CD4-positive, alpha-beta T cell (primary cell): ENCODE measurements at regions not wholly inside any gene's neighbourhood (a gene's known extent, or its start where the extent isn't known, plus 50 kb on each side); places are given as distances from the start of the nearest gene placed in this dataset.

Experiments
- ATAC-seq: fragments of 200-7000 bp; cut with Tn5 transposase; one replicate; pipeline ENCODE4 v1.10.0; 2022; ENCODE audit warnings: mild to moderate bottlenecking; ENCODE audit not compliant: poor library complexity
- CTCF ChIA-PET: fragments of 350-600 bp; sonication (Branson Sonifier 250); formaldehyde crosslinking; loops from one replicate; lab custom pipeline; 2021; ENCODE audit warnings: antibody characterized with exemption, inconsistent platforms; lab: Charles Lee
- POLR2A ChIA-PET: fragments of 350-600 bp; sonication (Branson Sonifier 250); formaldehyde crosslinking; loops from one replicate; lab custom pipeline; 2021; ENCODE audit warnings: antibody characterized with exemption, inconsistent platforms; lab: Charles Lee
- DNase-seq, 14 experiments: peaks; one replicate each; pipeline ENCODE4 v3.0.0-alpha.2; 2013 to 2020; ENCODE audit warnings: mixed read lengths in 2 of 14
- H3K27ac ChIP-seq, 2 donors: one replicate each; pipeline versions ENCODE4 v1.5.1 to v1.7.0; 2013; ENCODE audit warnings: low read length in 2 of 2, low read depth in 1 of 2, mild to moderate bottlenecking in 1 of 2
- H3K27me3 ChIP-seq, 2 experiments: 1 replicate in 1 of 2; 2 replicates in 1 of 2; pipeline versions ENCODE4 v1.6.1 to v1.7.0; 2013; ENCODE audit warnings: low read length in 2 of 2, control low read depth in 1 of 2, mild to moderate bottlenecking in 1 of 2, moderate library complexity in 1 of 2; ENCODE audit not compliant: insufficient read depth in 2 of 2, control insufficient read depth in 1 of 2
- H3K36me3 ChIP-seq: one replicate; pipeline ENCODE4 v1.6.1; 2013; ENCODE audit warnings: low read length, control low read depth; ENCODE audit not compliant: insufficient read depth
- H3K4me1 ChIP-seq: one replicate; pipeline ENCODE4 v1.6.1; 2013; ENCODE audit warnings: low read length, control low read depth; ENCODE audit not compliant: insufficient read depth
- H3K4me3 ChIP-seq: one replicate; pipeline ENCODE4 v1.5.1; 2013; ENCODE audit warnings: mild to moderate bottlenecking, low read length, moderate library complexity
- H3K9me3 ChIP-seq, 2 experiments: 1 replicate in 1 of 2; 2 replicates in 1 of 2; pipeline versions ENCODE4 v1.6.1 to v1.7.0; 2013; ENCODE audit warnings: low read length in 2 of 2, mild to moderate bottlenecking in 2 of 2, control low read depth in 1 of 2, moderate library complexity in 1 of 2; ENCODE audit not compliant: control insufficient read depth in 1 of 2, insufficient read depth in 1 of 2
- H3K27ac Mint-ChIP-seq: one replicate; pipeline ENCODE4 v1.8.0; 2020; ENCODE audit warnings: mixed read lengths
- H3K27me3 Mint-ChIP-seq: one replicate; pipeline ENCODE4 v1.8.0; 2021; ENCODE audit warnings: mixed read lengths
- H3K36me3 Mint-ChIP-seq: one replicate; pipeline ENCODE4 v1.8.0; 2021; ENCODE audit warnings: low read depth, mixed read lengths
- H3K4me1 Mint-ChIP-seq: one replicate; pipeline ENCODE4 v1.8.0; 2021; ENCODE audit warnings: low read depth, mixed read lengths
- H3K4me3 Mint-ChIP-seq: one replicate; pipeline ENCODE4 v1.8.0; 2020; ENCODE audit warnings: mild to moderate bottlenecking, mixed read lengths
- H3K9me3 Mint-ChIP-seq: one replicate; pipeline ENCODE4 v1.8.0; 2020; ENCODE audit warnings: mixed read lengths
- CTCF ChIP-seq: fragments of 200-600 bp; IDR thresholded peaks from one replicate; pipeline ENCODE4 v1.8.0; 2022; ENCODE audit warnings: antibody characterized with exemption, mild to moderate bottlenecking
- intact Hi-C, 2 experiments: fragments of 100-400 bp; cut with DNase I in 1 of 2; cut with micrococcal nuclease in 1 of 2; formaldehyde crosslinking; loops; one replicate each; pipeline versions ENCODE4 v1.15.1 to v1.9.0; 2023 to 2025; cut with DNase I, micrococcal nuclease

DNA sequence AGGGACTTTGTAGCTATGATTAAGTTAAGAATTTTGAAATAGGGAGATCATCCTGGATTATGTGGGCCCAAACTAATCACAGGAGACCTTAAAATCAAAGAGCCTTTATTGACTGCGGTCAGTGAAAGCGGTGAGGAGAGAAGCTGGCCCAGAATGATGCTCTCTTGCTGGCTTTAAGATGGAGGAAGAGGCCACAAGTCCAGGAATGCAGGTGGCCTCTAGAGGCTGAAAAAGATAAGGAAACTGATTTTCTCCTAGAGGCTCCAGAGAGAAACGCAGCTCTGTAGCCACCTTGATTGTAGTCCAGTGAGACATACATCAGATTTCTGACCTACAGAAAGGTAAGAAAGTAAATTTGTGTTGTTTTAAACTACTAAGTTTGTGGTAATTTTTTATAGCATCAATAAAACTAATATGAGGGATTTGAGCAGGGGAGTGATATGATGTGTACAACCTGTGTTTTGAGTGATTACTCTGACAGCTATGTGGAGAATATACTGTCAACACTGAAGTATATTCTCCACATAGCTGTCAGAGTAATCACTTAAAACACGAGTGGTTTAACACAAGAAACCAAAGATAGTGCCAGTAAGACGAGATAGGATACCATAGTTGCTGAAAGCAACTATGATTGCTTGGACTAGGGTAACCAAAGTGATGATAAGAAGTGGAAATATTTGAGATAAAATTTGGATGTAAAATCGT lies 364.4 kb upstream of the CHST9 start:
- CTCF ChIA-PET = no interaction called here
- H3K27ac ChIP-seq = no peak overlapping the region

DNA sequence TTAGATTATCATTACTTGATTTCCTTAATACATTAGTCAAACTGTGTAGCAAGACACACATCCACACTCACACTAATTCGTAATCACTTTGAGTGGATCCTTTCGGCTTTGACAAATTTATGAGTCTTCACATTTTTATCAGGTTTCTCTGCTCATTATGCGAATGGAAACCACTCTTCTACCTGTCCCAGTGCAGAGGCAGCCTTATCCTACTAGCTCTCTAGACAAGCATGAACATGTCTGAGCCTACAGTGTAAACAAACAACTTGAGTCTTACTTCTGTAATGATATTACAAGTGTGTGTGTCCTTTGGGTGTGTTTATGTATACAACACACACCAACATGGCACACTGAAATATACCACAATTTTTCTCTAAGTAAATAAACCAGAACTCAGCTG lies 361.9 kb upstream of the CHST9 start:
- ATAC-seq (no peak), DNase-seq (no peak)
- H3K4me3 ChIP-seq = no peak overlapping the region
- H3K27ac ChIP-seq = no peak overlapping the region
- no peaks in the 10 kb centered on the region for H3K4me1 Mint-ChIP-seq
- H3K4me3 Mint-ChIP-seq = no peak overlapping the region
- peaks cover 7% of the 10 kb centered on the region for H3K9me3 Mint-ChIP-seq
- H3K27me3 ChIP-seq = no peaks in the 10 kb centered on the region
- CTCF ChIA-PET = no interaction called here
- H3K27me3 Mint-ChIP-seq = no peaks in the 10 kb centered on the region
- H3K9me3 ChIP-seq = no peaks in the 10 kb centered on the region
- no peaks in the 10 kb centered on the region for H3K4me1 ChIP-seq
- H3K36me3 ChIP-seq = no peaks in the 10 kb centered on the region
- H3K36me3 Mint-ChIP-seq = no peaks in the 10 kb centered on the region
- no peak overlapping the region for H3K27ac Mint-ChIP-seq
- TF ChIP-seq CTCF = no peak
- POLR2A ChIA-PET = no interaction called here
- intact Hi-C loops = loop anchor here in 1 of 2 experiments (10.0 kb wide), 1 partner anchor 82 kb away; no protein-coding TSS in a partner anchor

More for the DNA sequence above, 364.4 kb upstream of the CHST9 start:
- no peaks in the 10 kb centered on the region for H3K4me1 ChIP-seq
- H3K36me3 Mint-ChIP-seq = no peaks in the 10 kb centered on the region
- H3K36me3 ChIP-seq = no peaks in the 10 kb centered on the region
- no peaks in the 10 kb centered on the region for H3K27me3 ChIP-seq
- no peak for DNase-seq
- POLR2A ChIA-PET = no interaction called here
- H3K9me3 ChIP-seq = no peaks in the 10 kb centered on the region
- H3K27me3 Mint-ChIP-seq = no peaks in the 10 kb centered on the region
- no peak overlapping the region for H3K4me3 Mint-ChIP-seq
- H3K9me3 Mint-ChIP-seq = peaks cover 11% of the 10 kb centered on the region
- H3K4me1 Mint-ChIP-seq = no peaks in the 10 kb centered on the region
- ATAC-seq = no peak
- no peak for TF ChIP-seq CTCF
- H3K27ac Mint-ChIP-seq = no peak overlapping the region
- intact Hi-C loops = loop anchor here in 1 of 2 experiments (10.0 kb wide), 1 partner anchor 85 kb away; no protein-coding TSS in a partner anchor
- H3K4me3 ChIP-seq = no peak overlapping the region

DNA sequence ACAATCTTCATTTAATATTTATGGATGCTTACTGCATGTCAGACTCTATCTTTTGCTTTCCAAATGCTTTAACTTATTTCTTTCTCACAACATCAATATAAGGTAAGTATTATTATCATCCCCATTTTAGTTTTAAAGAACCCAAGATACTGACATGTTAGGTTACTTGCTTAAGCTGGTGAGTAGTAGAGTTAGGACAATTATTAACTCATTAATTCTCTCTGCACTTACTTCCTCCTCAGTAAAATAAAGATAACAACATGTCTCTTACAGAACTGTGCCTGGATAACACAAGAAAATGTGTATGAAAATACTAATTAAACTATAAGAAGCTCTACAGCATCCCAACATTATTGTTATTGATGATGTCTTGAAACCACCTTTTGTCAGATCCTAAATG lies 359.1 kb upstream of the CHST9 start:
- ChIA-PET POLR2A (no interaction called here), CTCF (no interaction called here)
- ATAC-seq = no peak

More for the DNA sequence above, 359.1 kb upstream of the CHST9 start:
- Histone ChIP-seq H3K36me3 (no peaks in the 10 kb centered on the region), H3K9me3 (no peaks in the 10 kb centered on the region), H3K4me3 (no peak overlapping the region), H3K4me1 (no peaks in the 10 kb centered on the region), H3K27ac (no peak overlapping the region), H3K27me3 (no peaks in the 10 kb centered on the region)
- no peaks in the 10 kb centered on the region for H3K27me3 Mint-ChIP-seq
- TF ChIP-seq CTCF = no peak
- H3K4me1 Mint-ChIP-seq = no peaks in the 10 kb centered on the region
- peaks cover 5% of the 10 kb centered on the region for H3K9me3 Mint-ChIP-seq
- H3K36me3 Mint-ChIP-seq = no peaks in the 10 kb centered on the region
- intact Hi-C loops = loop anchor here in 1 of 2 experiments (10.0 kb wide), 1 partner anchor 79 kb away; no protein-coding TSS in a partner anchor
- DNase-seq = no peak
- H3K4me3 Mint-ChIP-seq = no peak overlapping the region
- no peak overlapping the region for H3K27ac Mint-ChIP-seq
